GM23338 (cell line): ENCODE measurements at regions not wholly inside any gene's neighbourhood (a gene's known extent, or its start where the extent isn't known, plus 50 kb on each side); places are given as distances from the start of the nearest gene placed in this dataset.

Experiments used
- ATAC-seq: fragments of 200-7000 bp; cut with Tn5 transposase; 3 replicates; pipeline ENCODE4 v1.9.1; 2020
- DNase-seq: peaks from one replicate; pipeline ENCODE4 v3.0.0-alpha.2; 2015; ENCODE audit warnings: low spot score
- H2AFZ ChIP-seq: fragments of 200-600 bp; sonication (generic); 2 replicates; pipeline ENCODE4 v1.8.0; 2016; ENCODE audit warnings: antibody characterized with exemption, mild to moderate bottlenecking, moderate library complexity
- H3F3A ChIP-seq: fragments of 200-600 bp; sonication (generic); replicated peaks from 2 replicates; pipeline ENCODE4 v1.8.0; 2017; ENCODE audit warnings: antibody characterized with exemption, mixed run types, low read depth
- H3K27ac ChIP-seq: fragments of 200-600 bp; sonication (generic); 2 replicates; pipeline ENCODE4 v1.6.1; 2016; ENCODE audit warnings: low read depth
- H3K27me3 ChIP-seq: fragments of 200-600 bp; sonication (generic); 2 replicates; pipeline ENCODE4 v1.8.0; 2016; ENCODE audit warnings: mild to moderate bottlenecking, mixed run types, moderate library complexity; ENCODE audit not compliant: insufficient read depth
- H3K36me3 ChIP-seq: fragments of 200-600 bp; sonication (generic); 2 replicates; pipeline ENCODE4 v1.8.0; 2016; ENCODE audit warnings: mild to moderate bottlenecking; ENCODE audit not compliant: insufficient read depth
- H3K4me1 ChIP-seq: fragments of 200-600 bp; sonication (generic); 2 replicates; pipeline ENCODE4 v1.8.0; 2016; ENCODE audit warnings: mild to moderate bottlenecking, moderate library complexity; ENCODE audit not compliant: insufficient read depth
- H3K4me2 ChIP-seq: fragments of 200-600 bp; sonication (generic); 2 replicates; pipeline ENCODE4 v1.7.1; 2017; ENCODE audit warnings: mixed run types
- H3K4me3 ChIP-seq: fragments of 200-600 bp; sonication (generic); 2 replicates; pipeline ENCODE4 v1.6.1; 2016; ENCODE audit warnings: mixed run types
- H3K79me2 ChIP-seq: fragments of 200-600 bp; sonication (generic); replicated peaks from 2 replicates; pipeline ENCODE4 v1.8.0; 2017; ENCODE audit warnings: mild to moderate bottlenecking; ENCODE audit not compliant: insufficient read depth
- H3K9me2 ChIP-seq: fragments of 200-600 bp; sonication (generic); 2 replicates; pipeline ENCODE4 v1.8.0; 2017; ENCODE audit not compliant: insufficient read depth
- H4K20me1 ChIP-seq: fragments of 200-600 bp; sonication (generic); replicated peaks from 2 replicates; pipeline ENCODE4 v1.8.0; 2017; ENCODE audit warnings: mild to moderate bottlenecking; ENCODE audit not compliant: insufficient read depth
- H3K27ac Mint-ChIP-seq: 2 replicates; pipeline ENCODE4 v1.8.0; 2020; ENCODE audit warnings: inconsistent platforms, mild to moderate bottlenecking, moderate library complexity, mixed read lengths
- H3K27me3 Mint-ChIP-seq: 3 replicates; pipeline ENCODE4 v1.8.0; 2022; ENCODE audit warnings: low read depth, mild to moderate bottlenecking, moderate library complexity, mixed read lengths, inconsistent platforms; ENCODE audit not compliant: insufficient read depth, poor library complexity
- H3K36me3 Mint-ChIP-seq: 3 replicates; pipeline ENCODE4 v1.8.0; 2021; ENCODE audit warnings: low read depth, mild to moderate bottlenecking, inconsistent platforms, moderate library complexity, mixed read lengths
- H3K4me1 Mint-ChIP-seq: 3 replicates; pipeline ENCODE4 v1.8.0; 2020; ENCODE audit warnings: mild to moderate bottlenecking, inconsistent platforms, mixed read lengths
- H3K4me3 Mint-ChIP-seq: 3 replicates; pipeline ENCODE4 v1.8.0; 2021; ENCODE audit warnings: moderate library complexity, mild to moderate bottlenecking, inconsistent platforms, mixed read lengths
- H3K9me3 Mint-ChIP-seq: 3 replicates; pipeline ENCODE4 v1.8.0; 2020; ENCODE audit warnings: moderate library complexity, mild to moderate bottlenecking, inconsistent platforms, mixed read lengths
- EZH2 ChIP-seq: fragments of 200-600 bp; sonication (generic); IDR thresholded peaks from one replicate; pipeline ENCODE4 v1.8.0; 2017; ENCODE audit warnings: antibody characterized with exemption, mild to moderate bottlenecking, low read depth; ENCODE audit not compliant: unreplicated experiment
- EZH2phosphoT487 ChIP-seq: fragments of 200-600 bp; sonication (generic); IDR thresholded peaks from one replicate; pipeline ENCODE4 v1.8.1; 2018; ENCODE audit warnings: antibody characterized with exemption; ENCODE audit not compliant: unreplicated experiment
- JUNB ChIP-seq: IDR thresholded peaks from one replicate; pipeline ENCODE4 v1.6.1; 2016; ENCODE audit warnings: antibody characterized with exemption; ENCODE audit not compliant: unreplicated experiment
- POLR2AphosphoS5 ChIP-seq: IDR thresholded peaks from 2 replicates; pipeline ENCODE4 v1.6.1; 2016; ENCODE audit warnings: antibody characterized with exemption, low read depth
- STAT1 ChIP-seq: IDR thresholded peaks from one replicate; pipeline ENCODE4 v1.6.1; 2016; ENCODE audit warnings: antibody characterized with exemption; ENCODE audit not compliant: unreplicated experiment
- ZNF114 ChIP-seq: fragments of 250-450 bp; sonication (Bioruptor Pico); IDR thresholded peaks from 2 replicates; pipeline ENCODE4 v1.5.0; 2020; ENCODE audit warnings: mild to moderate bottlenecking, moderate library complexity
- ZNF331 ChIP-seq: fragments of 250-450 bp; sonication (Bioruptor Pico); IDR thresholded peaks from 2 replicates; pipeline ENCODE4 v1.5.0; 2020; ENCODE audit warnings: low read depth, mild to moderate bottlenecking, moderate library complexity
- ZNF462 ChIP-seq: fragments of 250-450 bp; sonication (Bioruptor Pico); IDR thresholded peaks from 2 replicates; pipeline ENCODE4 v1.5.0; 2020; ENCODE audit warnings: mild to moderate bottlenecking, moderate library complexity
- TF ChIP-seq, protein P1 (sequence below), 2 experiments: fragments of 200-600 bp in 1 of 2; sonication (generic) in 1 of 2; conservative IDR thresholded peaks; 2 replicates each; pipeline versions ENCODE4 v1.5.1 to v1.6.1; 2016 to 2017; ENCODE audit warnings: antibody characterized with exemption in 2 of 2, low read depth in 2 of 2, mild to moderate bottlenecking in 2 of 2, moderate library complexity in 1 of 2
- TF ChIP-seq, protein P2 (sequence below): IDR thresholded peaks from one replicate; pipeline ENCODE4 v1.6.1; 2018; ENCODE audit warnings: antibody characterized with exemption; ENCODE audit not compliant: unreplicated experiment
- TF ChIP-seq, protein P3 (sequence below): IDR thresholded peaks from 2 replicates; pipeline ENCODE4 v1.6.1; 2016; ENCODE audit warnings: antibody characterized with exemption

DNA sequence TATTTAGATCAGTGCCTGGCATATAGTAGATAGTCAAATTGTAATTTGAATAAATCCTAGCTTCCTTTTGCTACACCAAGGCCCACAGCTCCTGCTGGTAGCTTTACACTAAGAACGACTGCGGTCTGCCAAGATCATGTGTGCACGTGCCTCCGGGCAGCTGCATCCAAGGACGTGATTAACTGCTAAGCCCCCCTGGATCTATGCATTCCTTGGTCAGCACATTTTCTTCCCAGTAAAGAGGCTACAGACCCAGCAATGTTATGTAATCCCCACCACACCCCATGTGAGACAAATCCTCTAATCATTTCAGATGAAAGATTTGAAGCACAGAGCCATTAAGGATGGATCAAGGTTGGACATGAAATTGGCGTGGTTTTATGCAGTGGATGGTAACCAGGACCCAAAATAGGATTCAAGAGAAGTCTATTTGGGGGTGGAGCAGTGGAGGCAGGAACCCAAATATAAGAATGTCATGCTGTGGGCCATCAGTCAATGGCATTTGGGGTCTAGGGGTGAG is 65.2 kb upstream of the PEG3 start:
- H3K36me3 Mint-ChIP-seq: peaks cover 53% of the 10 kb centered on the region

More for the DNA sequence above, 65.2 kb upstream of the PEG3 start:
- no peaks in the 10 kb centered on the region for H3K4me1 Mint-ChIP-seq
- Histone ChIP-seq H3F3A (no peaks in the 10 kb centered on the region), H3K4me2 (no peak overlapping the region), H3K4me3 (no peak overlapping the region), H3K36me3 (no peaks in the 10 kb centered on the region; the same call in 1 of the 2 replicates), H3K79me2 (no peaks in the 10 kb centered on the region), H3K4me1 (no peaks in the 10 kb centered on the region), H3K27me3 (no peaks in the 10 kb centered on the region), H3K9me2 (no peaks in the 10 kb centered on the region), H2AFZ (no peak overlapping the region), H3K27ac (no peak overlapping the region), H4K20me1 (no peaks in the 10 kb centered on the region)
- H3K27me3 Mint-ChIP-seq: peaks cover 6% of the 10 kb centered on the region
- TF ChIP-seq, protein P1, sequence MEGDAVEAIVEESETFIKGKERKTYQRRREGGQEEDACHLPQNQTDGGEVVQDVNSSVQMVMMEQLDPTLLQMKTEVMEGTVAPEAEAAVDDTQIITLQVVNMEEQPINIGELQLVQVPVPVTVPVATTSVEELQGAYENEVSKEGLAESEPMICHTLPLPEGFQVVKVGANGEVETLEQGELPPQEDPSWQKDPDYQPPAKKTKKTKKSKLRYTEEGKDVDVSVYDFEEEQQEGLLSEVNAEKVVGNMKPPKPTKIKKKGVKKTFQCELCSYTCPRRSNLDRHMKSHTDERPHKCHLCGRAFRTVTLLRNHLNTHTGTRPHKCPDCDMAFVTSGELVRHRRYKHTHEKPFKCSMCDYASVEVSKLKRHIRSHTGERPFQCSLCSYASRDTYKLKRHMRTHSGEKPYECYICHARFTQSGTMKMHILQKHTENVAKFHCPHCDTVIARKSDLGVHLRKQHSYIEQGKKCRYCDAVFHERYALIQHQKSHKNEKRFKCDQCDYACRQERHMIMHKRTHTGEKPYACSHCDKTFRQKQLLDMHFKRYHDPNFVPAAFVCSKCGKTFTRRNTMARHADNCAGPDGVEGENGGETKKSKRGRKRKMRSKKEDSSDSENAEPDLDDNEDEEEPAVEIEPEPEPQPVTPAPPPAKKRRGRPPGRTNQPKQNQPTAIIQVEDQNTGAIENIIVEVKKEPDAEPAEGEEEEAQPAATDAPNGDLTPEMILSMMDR (conservative IDR thresholded peaks at IDR 0.05; ENCODE audit: low read depth in 2 of 2): no peak
- TF ChIP-seq ZNF114 (CRISPR knock-in tag) (no peak), POLR2AphosphoS5 (no peak), STAT1 (no peak), JUNB (no peak), EZH2 (no peak), ZNF462 (CRISPR knock-in tag) (no peak), ZNF331 (CRISPR knock-in tag) (no peak), EZH2phosphoT487 (no peak)
- TF ChIP-seq, protein P2, sequence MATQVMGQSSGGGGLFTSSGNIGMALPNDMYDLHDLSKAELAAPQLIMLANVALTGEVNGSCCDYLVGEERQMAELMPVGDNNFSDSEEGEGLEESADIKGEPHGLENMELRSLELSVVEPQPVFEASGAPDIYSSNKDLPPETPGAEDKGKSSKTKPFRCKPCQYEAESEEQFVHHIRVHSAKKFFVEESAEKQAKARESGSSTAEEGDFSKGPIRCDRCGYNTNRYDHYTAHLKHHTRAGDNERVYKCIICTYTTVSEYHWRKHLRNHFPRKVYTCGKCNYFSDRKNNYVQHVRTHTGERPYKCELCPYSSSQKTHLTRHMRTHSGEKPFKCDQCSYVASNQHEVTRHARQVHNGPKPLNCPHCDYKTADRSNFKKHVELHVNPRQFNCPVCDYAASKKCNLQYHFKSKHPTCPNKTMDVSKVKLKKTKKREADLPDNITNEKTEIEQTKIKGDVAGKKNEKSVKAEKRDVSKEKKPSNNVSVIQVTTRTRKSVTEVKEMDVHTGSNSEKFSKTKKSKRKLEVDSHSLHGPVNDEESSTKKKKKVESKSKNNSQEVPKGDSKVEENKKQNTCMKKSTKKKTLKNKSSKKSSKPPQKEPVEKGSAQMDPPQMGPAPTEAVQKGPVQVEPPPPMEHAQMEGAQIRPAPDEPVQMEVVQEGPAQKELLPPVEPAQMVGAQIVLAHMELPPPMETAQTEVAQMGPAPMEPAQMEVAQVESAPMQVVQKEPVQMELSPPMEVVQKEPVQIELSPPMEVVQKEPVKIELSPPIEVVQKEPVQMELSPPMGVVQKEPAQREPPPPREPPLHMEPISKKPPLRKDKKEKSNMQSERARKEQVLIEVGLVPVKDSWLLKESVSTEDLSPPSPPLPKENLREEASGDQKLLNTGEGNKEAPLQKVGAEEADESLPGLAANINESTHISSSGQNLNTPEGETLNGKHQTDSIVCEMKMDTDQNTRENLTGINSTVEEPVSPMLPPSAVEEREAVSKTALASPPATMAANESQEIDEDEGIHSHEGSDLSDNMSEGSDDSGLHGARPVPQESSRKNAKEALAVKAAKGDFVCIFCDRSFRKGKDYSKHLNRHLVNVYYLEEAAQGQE: no peak
- TF ChIP-seq, protein P3, sequence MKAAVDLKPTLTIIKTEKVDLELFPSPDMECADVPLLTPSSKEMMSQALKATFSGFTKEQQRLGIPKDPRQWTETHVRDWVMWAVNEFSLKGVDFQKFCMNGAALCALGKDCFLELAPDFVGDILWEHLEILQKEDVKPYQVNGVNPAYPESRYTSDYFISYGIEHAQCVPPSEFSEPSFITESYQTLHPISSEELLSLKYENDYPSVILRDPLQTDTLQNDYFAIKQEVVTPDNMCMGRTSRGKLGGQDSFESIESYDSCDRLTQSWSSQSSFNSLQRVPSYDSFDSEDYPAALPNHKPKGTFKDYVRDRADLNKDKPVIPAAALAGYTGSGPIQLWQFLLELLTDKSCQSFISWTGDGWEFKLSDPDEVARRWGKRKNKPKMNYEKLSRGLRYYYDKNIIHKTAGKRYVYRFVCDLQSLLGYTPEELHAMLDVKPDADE: no peak
- ATAC-seq (no peak), DNase-seq (no peak)
- peaks cover 98% of the 10 kb centered on the region for H3K9me3 Mint-ChIP-seq
- no peak overlapping the region for H3K27ac Mint-ChIP-seq
- no peak overlapping the region for H3K4me3 Mint-ChIP-seq
